K562 (cell line): ENCODE measurements at regions not wholly inside any gene's neighbourhood (a gene's known extent, or its start where the extent isn't known, plus 50 kb on each side); places are given as distances from the start of the nearest gene placed in this dataset.

Experiments
- ATAC-seq: fragments of 200-7000 bp; cut with Tn5 transposase; 3 replicates; pipeline ENCODE4 v1.9.1; 2020; ENCODE audit warnings: moderate library complexity
- BruUV-seq: library from RNA; stranded (reverse); fragments of 400-500 nt; replicated peaks from 2 replicates; lab custom pipeline; 2021; lab: Mats Ljungman, UMichigan
- CTCF ChIA-PET: fragments of 300-600 bp; formaldehyde crosslinking; extraction: SDS; loops from one replicate; lab custom pipeline; 2021; ENCODE audit warnings: low intra/inter-chr PET ratio; lab: Yijun Ruan, JAX
- POLR2A ChIA-PET: fragments of 300-600, 350-650 bp; sonication (Branson Sonifier 250); formaldehyde crosslinking; extraction: SDS; loops from one replicate; lab custom pipeline; 2021; ENCODE audit warnings: antibody characterized with exemption, inconsistent platforms; lab: Yijun Ruan, JAX
- DNase-seq, 4 experiments: peaks; one replicate each; pipeline versions ENCODE4 v3.0.0 to v3.0.0-alpha.2; 2011 to 2018; ENCODE audit warnings: low spot score in 3 of 4, mixed read lengths in 3 of 4; ENCODE audit errors: extremely low read depth in 1 of 4
- FAIRE-seq: peaks from 2 replicates; lab custom pipeline; 2011; peaks lifted over from hg19 to GRCh38; lab: Jason Lieb, UNC
- H2AFZ ChIP-seq: 2 replicates; pipeline ENCODE4 v1.6.0; 2011; ENCODE audit warnings: low read depth, low read length, control low read depth, inconsistent platforms
- H3K27ac ChIP-seq: fragments of 200-600 bp; 3 replicates; pipeline ENCODE4 v1.8.0; 2011; ENCODE audit warnings: low read depth, mild to moderate bottlenecking, control low read depth, inconsistent platforms, low read length, moderate library complexity, mixed read lengths; ENCODE audit errors: extremely low read depth
- H3K27me3 ChIP-seq, 2 experiments: fragments of 300-600 bp in 1 of 2; 2 replicates in 1 of 2; 3 replicates in 1 of 2; pipeline versions ENCODE4 v1.6.0 to v1.8.0; 2011; ENCODE audit warnings: inconsistent platforms in 2 of 2, low read length in 2 of 2, mild to moderate bottlenecking in 1 of 2, mixed read lengths in 1 of 2, moderate library complexity in 1 of 2; ENCODE audit not compliant: control insufficient read depth in 2 of 2, insufficient read depth in 2 of 2
- H3K36me3 ChIP-seq: fragments of 300-600 bp; 3 replicates; pipeline ENCODE4 v1.8.0; 2011; ENCODE audit warnings: mild to moderate bottlenecking, low read length, inconsistent platforms; ENCODE audit not compliant: control insufficient read depth, insufficient read depth
- H3K4me1 ChIP-seq, 2 experiments: fragments of 200-600 bp in 1 of 2; replicated peaks in 1 of 2; 2 replicates in 1 of 2; 3 replicates in 1 of 2; pipeline versions ENCODE4 v1.5.1 to v1.8.0; 2011; ENCODE audit warnings: inconsistent platforms in 2 of 2, low read length in 2 of 2, mild to moderate bottlenecking in 1 of 2, mixed read lengths in 1 of 2, moderate library complexity in 1 of 2; ENCODE audit not compliant: control insufficient read depth in 2 of 2, insufficient read depth in 2 of 2
- H3K4me2 ChIP-seq: 2 replicates; pipeline ENCODE4 v1.6.1; 2011; ENCODE audit warnings: low read length, control low read depth, inconsistent platforms, mixed read lengths; ENCODE audit not compliant: insufficient read depth
- H3K4me3 ChIP-seq: fragments of 200-600 bp; sonication (generic), shearing (Covaris generic); 2 replicates; pipeline ENCODE4 v1.5.1; 2016; ENCODE audit warnings: control low read depth, inconsistent platforms
- H3K79me2 ChIP-seq: fragments of 200-600 bp; 3 replicates; pipeline ENCODE4 v1.8.0; 2011; ENCODE audit warnings: low read length, inconsistent platforms; ENCODE audit not compliant: control insufficient read depth, insufficient read depth
- H3K9ac ChIP-seq, 2 experiments: 2 replicates each; pipeline versions ENCODE4 v1.6.0 to v1.6.1; 2011; ENCODE audit warnings: low read depth in 2 of 2, low read length in 2 of 2, control low read depth in 1 of 2, inconsistent platforms in 1 of 2, mild to moderate bottlenecking in 1 of 2, mixed read lengths in 1 of 2; ENCODE audit not compliant: insufficient read depth in 1 of 2
- H3K9me1 ChIP-seq: one replicate; pipeline ENCODE4 v1.6.0; 2011; ENCODE audit warnings: inconsistent platforms, mild to moderate bottlenecking, low read length, moderate library complexity; ENCODE audit not compliant: control insufficient read depth, insufficient read depth
- H3K9me3 ChIP-seq: replicated peaks from 2 replicates; pipeline ENCODE4 v1.5.1; 2011; ENCODE audit warnings: low read depth, low read length, inconsistent platforms; ENCODE audit not compliant: control insufficient read depth, insufficient read depth
- H4K20me1 ChIP-seq: replicated peaks from 2 replicates; pipeline ENCODE4 v1.6.1; 2011; ENCODE audit warnings: low read length, inconsistent platforms, mixed read lengths; ENCODE audit not compliant: control insufficient read depth, insufficient read depth
- C11orf30 ChIP-seq: fragments of 450-650 bp; IDR thresholded peaks from 2 replicates; pipeline ENCODE4 v1.6.1; 2016; ENCODE audit warnings: low read depth, mild to moderate bottlenecking
- DIDO1 ChIP-seq: fragments of 450-650 bp; IDR thresholded peaks from 2 replicates; pipeline ENCODE4 v1.6.1; 2016; ENCODE audit warnings: low read depth, missing biosample characterization, missing genetic modification characterization
- SAFB ChIP-seq: fragments of 200-400 bp; formaldehyde crosslinking; IDR thresholded peaks from 2 replicates; pipeline ENCODE4 v1.6.1; 2017; ENCODE audit warnings: low read depth, low read length, borderline replicate concordance
- ZKSCAN8 ChIP-seq: fragments of 200-800 bp; sonication (Bioruptor generic); IDR thresholded peaks from 2 replicates; pipeline ENCODE4 v1.6.1; 2016; ENCODE audit warnings: missing genetic modification characterization, missing compliant biosample characterization
- WGBS: fragments of 100-300 bp; shearing (Covaris generic); methylation state at CpG from one replicate; pipeline ENCODE4 v1.1.6; 2016; ENCODE audit warnings: low coverage, mixed read lengths; ENCODE audit not compliant: insufficient coverage; ENCODE audit errors: missing lambda C conversion rate; 5-methylcytosine and 5-hydroxymethylcytosine counted together
- in situ Hi-C: fragments of 300-500 bp; cut with MboI; formaldehyde crosslinking; loops from 4 replicates; pipeline ENCODE4 v1.15.0; 2018; ENCODE audit warnings: inconsistent platforms, mixed read lengths
- intact Hi-C: fragments of 100-400 bp; cut with micrococcal nuclease; formaldehyde crosslinking; loops from 2 replicates; pipeline ENCODE4 v1.14.2; 2022
- TF ChIP-seq, protein P1 (sequence below): fragments of 450-650 bp; formaldehyde crosslinking; conservative IDR thresholded peaks from 2 replicates; pipeline ENCODE4 v1.4.0; 2022; ENCODE audit warnings: mild to moderate bottlenecking, missing genetic modification characterization
- TF ChIP-seq, protein P2 (sequence below): sonication (generic); formaldehyde crosslinking; IDR thresholded peaks from 2 replicates; pipeline ENCODE4 v1.8.1; 2022; ENCODE audit warnings: missing genetic modification reagents

DNA sequence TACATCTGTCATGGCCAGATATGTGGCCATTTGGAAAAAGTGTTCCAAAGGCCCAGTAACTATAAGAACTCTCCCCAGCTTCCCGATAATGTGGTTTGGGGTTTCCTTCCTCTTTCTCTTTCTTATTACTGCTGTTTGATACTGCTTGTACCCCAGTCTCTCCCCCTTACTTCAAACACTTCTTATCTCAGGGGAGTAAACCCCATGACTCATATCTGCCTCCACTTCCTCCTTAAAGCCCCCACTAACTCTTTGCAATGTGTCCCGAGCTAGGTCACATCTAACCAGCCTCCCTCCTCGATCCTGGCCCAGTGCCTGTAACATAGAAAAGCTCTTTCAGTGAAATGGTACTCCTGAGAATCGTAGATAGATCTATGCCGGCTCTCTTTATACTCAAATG is 82.4 kb upstream of the STARD13 start (continued):
- no peak for TF ChIP-seq ZKSCAN8 (CRISPR knock-in tag)
- TF ChIP-seq SAFB, result no peak
- no peak for TF ChIP-seq DIDO1 (tag)
- TF ChIP-seq, protein P1, sequence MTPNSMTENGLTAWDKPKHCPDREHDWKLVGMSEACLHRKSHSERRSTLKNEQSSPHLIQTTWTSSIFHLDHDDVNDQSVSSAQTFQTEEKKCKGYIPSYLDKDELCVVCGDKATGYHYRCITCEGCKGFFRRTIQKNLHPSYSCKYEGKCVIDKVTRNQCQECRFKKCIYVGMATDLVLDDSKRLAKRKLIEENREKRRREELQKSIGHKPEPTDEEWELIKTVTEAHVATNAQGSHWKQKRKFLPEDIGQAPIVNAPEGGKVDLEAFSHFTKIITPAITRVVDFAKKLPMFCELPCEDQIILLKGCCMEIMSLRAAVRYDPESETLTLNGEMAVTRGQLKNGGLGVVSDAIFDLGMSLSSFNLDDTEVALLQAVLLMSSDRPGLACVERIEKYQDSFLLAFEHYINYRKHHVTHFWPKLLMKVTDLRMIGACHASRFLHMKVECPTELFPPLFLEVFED, result no peak
- TF ChIP-seq, all 486 proteins: peak for 9

DNA sequence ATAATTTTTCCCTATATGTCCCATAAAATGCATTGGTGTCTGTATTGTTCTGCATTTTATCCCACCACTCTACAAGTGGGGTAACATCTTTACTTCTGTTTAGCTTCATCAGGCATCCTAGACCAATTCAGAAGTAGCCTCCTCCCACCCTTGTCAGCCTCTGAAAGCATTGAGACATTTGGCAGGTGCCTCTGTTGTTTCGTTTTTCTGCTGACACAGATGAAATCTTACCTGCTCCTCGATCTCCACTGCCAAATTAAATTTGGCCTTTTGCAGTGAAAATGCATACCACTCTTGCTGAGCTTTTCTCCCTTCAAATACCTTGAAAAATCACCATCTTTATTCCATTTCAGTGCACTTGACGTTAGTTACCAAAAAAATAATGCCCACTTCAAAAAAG is 83.5 kb upstream of the STARD13 start:
- BruUV-seq, result no TSS peak
- no peak overlapping the region for H3K4me3 ChIP-seq
- no peak overlapping the region for H3K27ac ChIP-seq
- ChIA-PET POLR2A (interaction anchor here (1.0 kb wide), 1 partner anchor 14 kb away, joined by 3 read pairs; no protein-coding TSS in a partner anchor), CTCF (no interaction called here)
- no peaks in the 10 kb centered on the region for H3K79me2 ChIP-seq
- H3K36me3 ChIP-seq, result no peaks in the 10 kb centered on the region
- H3K9me1 ChIP-seq, result no peaks in the 10 kb centered on the region
- no peak overlapping the region for H3K9ac ChIP-seq
- H3K4me1 ChIP-seq, result no peaks in the 10 kb centered on the region; a peak in 1 of 5 replicates
- 4% methylated on average over 3 of the region's 3 CpGs for WGBS
- in situ Hi-C loops, result no loop called here
- H3K4me2 ChIP-seq, result no peak overlapping the region
- H3K27me3 ChIP-seq, result no peaks in the 10 kb centered on the region
- no peak for FAIRE-seq
- no peak for DNase-seq
- intact Hi-C loops, result no loop called here
- no peaks in the 10 kb centered on the region for H3K9me3 ChIP-seq
- ATAC-seq, result no peak
- H2AFZ ChIP-seq, result no peak overlapping the region
- no peaks in the 10 kb centered on the region for H4K20me1 ChIP-seq
- TF ChIP-seq C11orf30, result peak; percentile 7; the same call in 1 of the 2 replicates
- TF ChIP-seq, protein P2, sequence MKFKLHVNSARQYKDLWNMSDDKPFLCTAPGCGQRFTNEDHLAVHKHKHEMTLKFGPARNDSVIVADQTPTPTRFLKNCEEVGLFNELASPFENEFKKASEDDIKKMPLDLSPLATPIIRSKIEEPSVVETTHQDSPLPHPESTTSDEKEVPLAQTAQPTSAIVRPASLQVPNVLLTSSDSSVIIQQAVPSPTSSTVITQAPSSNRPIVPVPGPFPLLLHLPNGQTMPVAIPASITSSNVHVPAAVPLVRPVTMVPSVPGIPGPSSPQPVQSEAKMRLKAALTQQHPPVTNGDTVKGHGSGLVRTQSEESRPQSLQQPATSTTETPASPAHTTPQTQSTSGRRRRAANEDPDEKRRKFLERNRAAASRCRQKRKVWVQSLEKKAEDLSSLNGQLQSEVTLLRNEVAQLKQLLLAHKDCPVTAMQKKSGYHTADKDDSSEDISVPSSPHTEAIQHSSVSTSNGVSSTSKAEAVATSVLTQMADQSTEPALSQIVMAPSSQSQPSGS (CRISPR knock-in tag), result no peak
- TF ChIP-seq, all 486 proteins: peak for 1
